GM21367 (cell line): ENCODE measurements at regions not wholly inside any gene's neighbourhood (a gene's known extent, or its start where the extent isn't known, plus 50 kb on each side); places are given as distances from the start of the nearest gene placed in this dataset.

ENCODE experiments used
- ATAC-seq: cut with Tn5 transposase; IDR thresholded peaks from one replicate; pipeline ENCODE4 v1.9.1; 2021; ENCODE audit not compliant: unreplicated experiment

- no peak for ATAC-seq
These were observed 119.2 kb downstream of the ETAA1 start for GRCh38 chr2:67516362-67516761.

- ATAC-seq, result no peak
These were observed 119.9 kb downstream of the ETAA1 start for GRCh38 chr2:67516899-67517530.

- no peak for ATAC-seq
These were observed 125.0 kb downstream of the ETAA1 start for GRCh38 chr2:67522148-67522547.

- no peak for ATAC-seq
These were observed 127.1 kb downstream of the ETAA1 start for GRCh38 chr2:67524213-67524612.

GRCh38 chr2:67524777-67525176, 127.6 kb downstream of the ETAA1 start:
- no peak for ATAC-seq

- no peak for ATAC-seq
These were observed 129.2 kb downstream of the ETAA1 start for GRCh38 chr2:67526283-67526682.

GRCh38 chr2:67528320-67528719, 131.2 kb downstream of the ETAA1 start:
- ATAC-seq, result no peak

- no peak for ATAC-seq
These were observed 135.3 kb downstream of the ETAA1 start for GRCh38 chr2:67532387-67532786.

- no peak for ATAC-seq
These were observed 137.6 kb downstream of the ETAA1 start for GRCh38 chr2:67534745-67535144.

- ATAC-seq, result no peak
These were observed 143.8 kb downstream of the ETAA1 start for GRCh38 chr2:67540962-67541361.

GRCh38 chr2:67544286-67544685, 147.2 kb downstream of the ETAA1 start:
- ATAC-seq, result no peak

GRCh38 chr2:67548317-67549201, 151.4 kb downstream of the ETAA1 start:
- no peak for ATAC-seq

- no peak for ATAC-seq
These were observed 162.0 kb downstream of the ETAA1 start for GRCh38 chr2:67559156-67559555.

- ATAC-seq, result no peak
These were observed 163.8 kb downstream of the ETAA1 start for GRCh38 chr2:67560771-67561456.

GRCh38 chr2:67561457-67561965, 164.4 kb downstream of the ETAA1 start:
- no peak for ATAC-seq

GRCh38 chr2:67564076-67564475, 166.9 kb downstream of the ETAA1 start:
- no peak for ATAC-seq

- no peak for ATAC-seq
These were observed 167.5 kb downstream of the ETAA1 start for GRCh38 chr2:67564626-67565025.

- no peak for ATAC-seq
These were observed 168.1 kb downstream of the ETAA1 start for GRCh38 chr2:67565262-67565661.

GRCh38 chr2:67565761-67566160, 168.6 kb downstream of the ETAA1 start:
- ATAC-seq, result no peak

- ATAC-seq, result no peak
These were observed 169.2 kb downstream of the ETAA1 start for GRCh38 chr2:67566285-67566684.

GRCh38 chr2:67566958-67567635, 170.0 kb downstream of the ETAA1 start:
- ATAC-seq, result no peak
